ENCODE measurements at regions not wholly inside any gene's neighbourhood (a gene's known extent, or its start where the extent isn't known, plus 50 kb on each side); places are given as distances from the start of the nearest gene placed in this dataset.

DNA sequence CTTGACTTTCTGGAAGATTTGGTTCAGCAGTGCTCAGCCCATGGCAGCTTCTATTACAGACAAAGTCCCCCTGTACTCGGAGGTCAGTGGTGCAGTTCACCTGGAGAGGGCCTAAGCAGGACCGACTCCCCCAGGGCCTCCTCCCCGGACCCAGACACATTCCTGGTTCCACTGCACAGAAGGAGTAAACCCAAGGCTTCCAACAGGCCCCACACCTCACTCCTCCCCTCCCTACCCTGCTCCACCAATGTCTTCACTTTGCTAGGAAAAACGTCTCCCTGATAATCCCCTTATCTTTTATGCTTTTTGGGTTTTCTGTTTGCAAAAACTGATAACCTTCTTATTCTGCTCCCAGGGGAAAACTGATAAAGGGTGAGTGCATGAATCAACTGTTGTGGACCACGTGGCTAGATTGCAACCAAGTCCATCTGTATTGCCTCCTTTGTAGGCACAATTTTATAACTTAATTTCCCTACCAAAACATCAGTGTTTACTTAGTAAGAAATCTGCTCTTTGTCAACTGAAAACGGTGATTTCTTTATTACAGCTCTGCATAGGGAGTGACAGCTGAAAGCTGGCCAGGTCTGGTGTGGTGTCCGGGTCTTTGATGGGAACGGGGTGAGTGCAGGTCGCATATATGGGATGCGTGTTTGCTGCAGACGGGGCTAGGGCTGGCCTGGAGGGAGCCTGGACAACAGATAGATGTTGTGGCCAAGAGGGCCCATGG lies 202.5 kb downstream of the GLI2 start:
- FAIRE-seq (no peak), DNase-seq (ENCODE audit: insufficient read length, low spot score) (no peak)
- TF ChIP-seq, protein P1, sequence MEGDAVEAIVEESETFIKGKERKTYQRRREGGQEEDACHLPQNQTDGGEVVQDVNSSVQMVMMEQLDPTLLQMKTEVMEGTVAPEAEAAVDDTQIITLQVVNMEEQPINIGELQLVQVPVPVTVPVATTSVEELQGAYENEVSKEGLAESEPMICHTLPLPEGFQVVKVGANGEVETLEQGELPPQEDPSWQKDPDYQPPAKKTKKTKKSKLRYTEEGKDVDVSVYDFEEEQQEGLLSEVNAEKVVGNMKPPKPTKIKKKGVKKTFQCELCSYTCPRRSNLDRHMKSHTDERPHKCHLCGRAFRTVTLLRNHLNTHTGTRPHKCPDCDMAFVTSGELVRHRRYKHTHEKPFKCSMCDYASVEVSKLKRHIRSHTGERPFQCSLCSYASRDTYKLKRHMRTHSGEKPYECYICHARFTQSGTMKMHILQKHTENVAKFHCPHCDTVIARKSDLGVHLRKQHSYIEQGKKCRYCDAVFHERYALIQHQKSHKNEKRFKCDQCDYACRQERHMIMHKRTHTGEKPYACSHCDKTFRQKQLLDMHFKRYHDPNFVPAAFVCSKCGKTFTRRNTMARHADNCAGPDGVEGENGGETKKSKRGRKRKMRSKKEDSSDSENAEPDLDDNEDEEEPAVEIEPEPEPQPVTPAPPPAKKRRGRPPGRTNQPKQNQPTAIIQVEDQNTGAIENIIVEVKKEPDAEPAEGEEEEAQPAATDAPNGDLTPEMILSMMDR (IDR thresholded peaks at IDR 0.05; ENCODE audit: insufficient read depth, missing control alignments): no peak

DNA sequence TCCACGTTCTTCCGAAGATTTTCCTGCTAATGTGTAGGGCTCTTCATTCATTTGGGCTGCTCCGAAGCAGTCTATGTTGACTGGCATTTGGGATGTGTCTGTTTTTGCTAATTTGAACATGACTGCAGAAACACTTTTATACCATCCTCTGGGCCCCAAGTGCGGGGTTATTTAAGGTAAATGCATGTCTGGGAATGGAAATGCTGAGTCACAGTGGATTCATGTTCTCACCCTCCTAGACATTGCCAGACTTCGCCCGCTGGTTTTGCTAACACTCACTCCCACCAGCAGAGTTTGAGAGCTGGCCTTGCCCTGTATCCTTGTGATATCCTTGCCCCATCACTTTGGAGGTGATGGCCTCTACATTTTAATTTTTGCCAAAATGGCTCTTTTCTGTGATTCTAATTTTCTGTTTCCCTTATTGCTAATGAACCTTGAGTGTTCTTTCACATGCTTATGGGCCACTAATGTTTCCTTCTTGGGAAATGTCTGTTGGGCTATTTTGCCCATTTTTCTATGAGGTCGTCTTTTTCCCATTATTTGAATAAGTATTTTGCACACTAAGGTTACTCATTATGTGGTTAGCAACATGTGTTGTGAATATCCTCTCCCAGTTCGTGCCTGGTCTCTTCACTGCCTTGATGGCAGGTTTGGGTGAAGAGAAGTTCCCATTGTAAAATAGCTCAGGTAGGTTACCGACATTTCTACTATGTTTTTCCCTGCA lies 204.1 kb downstream of the GLI2 start:
- TF ChIP-seq, protein P1 (IDR thresholded peaks at IDR 0.05; ENCODE audit: insufficient read depth, missing control alignments): no peak
- FAIRE-seq (no peak), DNase-seq (ENCODE audit: insufficient read length, low spot score) (no peak)

DNA sequence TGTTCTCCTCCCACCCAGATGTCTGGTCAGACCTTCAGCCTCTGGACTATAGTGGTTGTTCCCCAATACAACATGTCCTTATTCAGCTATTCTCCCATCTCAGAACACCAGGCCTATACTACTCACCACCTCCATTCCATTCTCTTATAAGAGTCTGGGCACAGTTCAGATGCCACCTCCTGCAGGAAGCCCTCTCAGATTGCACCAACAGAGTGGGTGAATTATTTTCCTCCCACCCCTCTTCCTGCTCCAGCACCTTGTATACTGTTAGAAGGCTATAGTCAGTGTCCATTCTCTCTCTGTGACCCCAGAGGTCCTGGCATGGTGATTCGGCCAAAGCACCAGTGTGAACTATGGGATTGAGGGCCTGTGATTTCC lies 204.6 kb downstream of the GLI2 start:
- TF ChIP-seq, protein P1 (IDR thresholded peaks at IDR 0.05; ENCODE audit: insufficient read depth, missing control alignments): no peak
- FAIRE-seq (no peak), DNase-seq (ENCODE audit: insufficient read length, low spot score) (no peak)

DNA sequence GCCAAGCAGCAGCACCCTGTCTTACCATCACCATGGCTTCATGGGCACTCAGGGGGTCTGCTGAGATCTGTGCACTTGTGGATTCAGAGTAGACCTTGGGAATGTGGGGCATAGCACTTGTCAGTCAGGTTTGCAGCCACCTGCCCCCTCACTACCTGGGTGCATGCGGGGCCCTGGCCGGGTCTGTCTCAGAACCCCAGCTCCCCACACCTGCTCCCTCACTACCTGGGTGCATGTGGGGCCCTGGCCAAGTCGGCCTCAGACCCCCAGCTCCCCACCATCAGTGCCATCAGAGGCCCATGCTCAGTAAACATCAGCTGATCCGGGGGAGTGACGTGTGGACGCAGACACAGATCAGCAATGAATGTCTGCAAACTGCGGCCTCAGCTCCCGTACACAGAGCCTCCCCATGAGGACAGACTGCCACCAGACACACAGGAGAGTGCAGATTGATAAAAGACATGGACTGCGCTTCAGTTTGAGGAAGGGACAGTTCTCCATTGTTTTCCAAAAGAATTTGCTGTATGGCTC lies 205.1 kb downstream of the GLI2 start:
- FAIRE-seq (no peak), DNase-seq (ENCODE audit: insufficient read length, low spot score) (no peak)
- TF ChIP-seq, protein P1 (IDR thresholded peaks at IDR 0.05; ENCODE audit: insufficient read depth, missing control alignments): no peak

DNA sequence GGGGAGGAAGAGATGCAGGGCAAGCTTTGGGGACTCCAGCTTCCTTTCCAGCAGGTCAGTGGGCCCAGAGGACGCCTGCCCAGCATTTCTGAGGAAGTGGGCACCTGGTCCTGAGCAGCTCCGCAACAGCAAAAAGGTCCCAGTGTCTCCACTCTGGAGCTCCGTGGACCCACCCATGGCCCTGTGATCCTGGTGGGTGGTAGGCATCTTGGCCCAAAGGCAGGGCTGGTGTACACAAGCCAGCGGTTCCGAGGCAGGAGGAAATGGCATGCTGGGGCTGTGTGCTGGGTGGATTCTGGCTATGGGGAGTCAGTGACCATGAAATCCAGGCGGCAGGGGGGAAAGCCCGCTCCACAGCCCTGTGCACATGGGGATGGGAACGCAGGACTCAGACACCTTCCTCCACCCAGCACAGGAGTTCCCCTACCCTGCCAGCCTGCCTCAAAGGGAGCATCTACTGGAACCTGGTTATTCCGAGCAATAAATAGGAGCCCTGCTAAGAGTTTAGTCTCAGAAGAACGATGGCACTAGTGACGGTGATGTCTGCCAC lies 206.0 kb downstream of the GLI2 start:
- TF ChIP-seq, protein P1 (IDR thresholded peaks at IDR 0.05; ENCODE audit: insufficient read depth, missing control alignments): no peak
- FAIRE-seq (no peak), DNase-seq (ENCODE audit: insufficient read length, low spot score) (no peak)

DNA sequence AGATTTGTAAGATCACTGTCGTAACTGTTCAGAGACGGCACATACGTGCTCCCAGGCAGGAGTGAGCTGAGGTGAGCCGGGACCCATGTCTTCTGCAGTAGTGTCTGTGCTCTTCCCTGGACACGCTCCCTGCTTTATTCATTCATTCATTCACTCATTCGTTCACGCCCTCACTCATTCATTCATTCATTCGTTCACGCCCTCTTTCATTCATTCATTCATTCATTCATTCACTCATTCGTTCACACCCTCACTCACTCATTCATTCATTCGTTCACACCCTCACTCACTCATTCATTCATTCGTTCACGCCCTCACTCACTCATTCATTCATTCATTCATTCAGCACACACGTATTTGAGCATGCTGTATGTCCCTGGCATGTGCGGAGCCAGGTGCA lies 207.0 kb downstream of the GLI2 start:
- TF ChIP-seq, protein P1 (IDR thresholded peaks at IDR 0.05; ENCODE audit: insufficient read depth, missing control alignments): no peak
- FAIRE-seq (no peak), DNase-seq (ENCODE audit: insufficient read length, low spot score) (no peak)

Data from D721Med (cell line).